ENCODE measurements at regions not wholly inside any gene's neighbourhood (a gene's known extent, or its start where the extent isn't known, plus 50 kb on each side); places are given as distances from the start of the nearest gene placed in this dataset.

DNA sequence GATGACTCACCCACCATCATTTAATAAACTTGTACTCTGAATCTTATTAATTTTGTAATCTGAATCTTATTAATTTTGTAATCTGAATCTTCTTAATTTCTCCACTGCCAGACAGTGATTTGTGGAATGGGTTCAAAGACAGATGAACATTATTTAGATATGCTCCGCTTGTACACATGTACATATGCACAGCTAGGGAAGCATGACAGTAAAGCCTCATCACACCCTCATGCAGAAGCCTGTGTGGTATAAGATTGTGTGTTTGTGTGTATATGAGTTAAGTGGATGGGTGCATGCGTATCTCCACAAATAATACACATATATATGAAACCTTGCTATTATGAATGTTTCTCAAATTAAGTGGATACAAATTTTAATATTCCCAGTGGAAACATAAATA lies 318.5 kb upstream of the SFRP2 start:
- DNase-seq (ENCODE audit: insufficient read length, low spot score) (no peak), FAIRE-seq (no peak)

DNA sequence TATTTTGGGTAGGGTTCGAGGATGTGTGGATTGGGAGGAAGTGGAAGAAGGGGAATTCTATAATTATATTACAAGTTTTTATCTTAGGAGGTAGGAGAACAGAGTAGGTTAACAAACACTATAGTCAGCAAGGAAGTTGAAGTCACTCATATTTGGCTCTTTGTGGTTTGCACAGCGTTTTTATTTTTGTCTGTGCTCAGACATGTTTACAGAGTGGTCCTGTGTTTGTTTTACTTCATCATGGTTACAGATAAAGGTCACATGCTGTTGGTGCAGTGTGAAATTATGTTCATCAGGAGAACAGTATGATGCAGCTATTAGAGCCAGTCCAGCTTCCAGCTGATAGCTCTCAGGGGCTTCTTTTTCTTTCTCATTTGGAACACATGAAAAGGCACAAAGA lies 299.9 kb upstream of the SFRP2 start:
- no peak for DNase-seq (ENCODE audit: insufficient read length, low spot score)

DNA sequence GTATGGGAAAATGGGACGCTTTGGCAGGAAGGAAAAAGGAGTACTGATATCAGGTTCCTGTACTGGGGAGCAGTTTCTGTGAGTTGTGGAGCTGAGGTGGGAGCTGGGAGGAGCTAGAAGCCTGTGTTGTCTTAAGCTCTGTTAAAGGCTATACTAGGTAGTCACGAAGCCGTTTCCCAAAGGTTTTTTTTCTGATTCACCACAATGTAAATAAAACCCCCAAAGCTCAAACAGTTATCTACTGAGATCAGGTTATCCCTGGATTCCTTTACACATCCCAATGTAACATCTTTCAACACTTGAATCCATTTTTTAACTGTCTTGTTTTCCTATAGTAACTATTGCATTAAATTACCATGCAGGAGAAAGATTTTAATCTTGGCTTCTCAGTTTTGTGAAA lies 297.4 kb upstream of the SFRP2 start:
- FAIRE-seq (no peak), DNase-seq (ENCODE audit: insufficient read length, low spot score) (no peak)

More for the DNA sequence above, 299.9 kb upstream of the SFRP2 start:
- FAIRE-seq, result no peak

DNA sequence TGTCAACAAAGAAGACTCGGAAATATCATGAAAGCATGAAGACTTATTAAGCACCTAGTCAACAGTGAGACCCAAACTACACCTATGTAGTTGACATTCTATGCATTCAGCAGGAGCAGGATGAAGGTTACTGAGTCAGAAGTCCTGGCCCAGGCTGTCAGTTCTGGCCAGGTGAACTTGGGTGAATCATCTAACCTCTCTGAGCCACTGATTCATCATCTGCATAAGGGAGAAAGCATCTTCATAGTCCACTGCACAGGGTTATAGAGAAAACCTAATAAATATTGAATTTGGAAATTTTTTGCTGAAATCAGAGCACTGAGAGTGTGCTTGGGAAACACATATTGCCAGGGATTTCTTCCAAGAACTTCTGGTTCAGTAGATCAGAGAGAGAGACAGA lies 296.0 kb upstream of the SFRP2 start:
- DNase-seq (ENCODE audit: insufficient read length, low spot score), result no peak
- no peak for FAIRE-seq

DNA sequence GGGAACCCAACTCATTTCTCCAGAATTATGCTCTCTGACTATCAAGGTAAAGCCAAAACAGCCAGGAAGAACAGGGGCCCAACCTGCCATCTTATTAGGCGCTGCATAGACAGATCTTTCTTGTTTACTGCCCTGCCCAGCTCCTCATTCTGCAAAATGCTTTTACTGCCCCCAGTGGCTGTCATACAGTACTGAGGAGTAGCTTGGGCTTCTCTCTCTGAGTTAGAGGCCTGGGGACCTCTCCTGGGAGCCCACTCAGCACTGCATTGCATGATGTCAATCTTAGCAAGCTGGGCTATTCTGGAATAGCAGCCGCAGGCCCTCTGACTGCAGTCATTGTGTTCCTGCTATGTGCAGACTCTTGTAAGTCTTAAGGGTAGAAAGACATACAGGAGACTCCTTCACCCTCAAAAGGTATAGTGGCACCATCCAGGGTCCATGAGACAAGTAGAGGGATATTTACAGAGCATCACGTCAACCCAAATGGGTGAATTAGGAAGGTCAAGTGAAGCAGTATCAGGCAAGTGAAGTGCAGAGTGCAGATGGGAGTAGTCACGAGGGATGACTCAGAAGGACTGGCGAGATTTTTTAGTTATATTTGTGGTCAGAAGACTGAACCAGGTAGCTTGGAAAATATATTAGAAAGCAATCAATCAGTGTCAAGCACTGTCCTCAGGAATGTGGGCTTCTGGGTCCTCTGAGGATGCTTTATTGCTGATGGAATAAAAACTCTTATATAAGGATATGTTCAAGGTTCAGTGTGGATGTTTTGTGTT lies 294.1 kb upstream of the SFRP2 start:
- FAIRE-seq (no peak), DNase-seq (ENCODE audit: insufficient read length, low spot score) (no peak)

DNA sequence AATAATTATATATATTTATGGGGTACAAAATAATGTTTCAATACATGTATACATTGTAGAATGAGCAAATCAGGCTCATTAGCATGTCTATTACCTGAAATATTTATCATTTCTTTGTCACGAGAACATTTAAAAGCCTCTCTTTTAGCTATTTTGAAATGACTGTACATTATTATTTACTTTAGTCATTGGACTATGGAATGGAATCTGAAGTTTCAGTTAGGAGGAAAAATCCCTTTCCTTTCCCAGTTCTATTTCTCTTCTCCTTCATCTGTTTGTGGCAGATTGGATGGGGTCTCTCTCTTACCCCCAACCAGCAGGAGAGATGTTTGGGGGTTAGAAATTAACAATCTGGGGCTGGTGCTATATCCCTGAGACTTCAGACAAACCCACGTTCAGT lies 292.5 kb upstream of the SFRP2 start:
- FAIRE-seq, result no peak
- DNase-seq (ENCODE audit: insufficient read length, low spot score), result no peak

DNA sequence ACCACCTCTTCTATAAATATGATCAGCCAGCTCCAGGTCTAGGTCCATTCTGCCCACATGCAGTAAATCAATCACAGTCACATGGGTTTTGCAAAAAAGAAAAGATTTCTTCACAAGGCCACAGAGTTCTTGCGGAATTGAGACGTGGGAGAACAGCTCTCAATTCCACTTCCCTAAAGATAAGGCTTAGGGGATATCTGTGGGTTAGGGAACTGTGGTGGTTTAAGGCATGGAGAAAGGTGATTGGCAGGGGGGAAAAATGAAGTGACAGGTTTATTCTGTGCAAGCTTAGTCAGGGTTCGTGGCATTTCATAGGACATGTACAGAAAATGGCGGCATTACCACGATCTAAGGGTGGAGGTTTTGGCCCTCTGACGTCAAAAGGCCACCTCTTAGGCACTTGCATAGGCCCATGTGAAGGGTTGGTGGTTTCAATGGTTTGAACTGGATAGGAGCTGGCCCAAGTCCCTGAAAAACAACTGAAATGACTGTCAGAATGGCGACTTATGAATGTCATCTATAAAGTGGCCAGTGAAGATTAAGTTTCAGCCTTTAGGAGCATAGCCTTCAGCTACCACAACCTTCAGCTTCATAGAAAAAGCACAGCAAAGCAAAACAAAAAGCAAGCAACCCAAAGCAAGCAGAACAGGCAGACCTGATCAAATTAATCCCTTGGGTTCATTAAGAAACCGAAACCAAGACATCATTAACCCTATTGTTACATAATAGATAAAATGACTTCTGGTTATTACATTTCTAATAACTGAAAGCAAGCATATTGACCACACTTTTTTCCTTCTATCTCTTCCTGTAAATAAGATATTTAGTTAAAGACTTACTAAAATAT lies 289.8 kb upstream of the SFRP2 start:
- FAIRE-seq (no peak), DNase-seq (ENCODE audit: insufficient read length, low spot score) (no peak)

DNA sequence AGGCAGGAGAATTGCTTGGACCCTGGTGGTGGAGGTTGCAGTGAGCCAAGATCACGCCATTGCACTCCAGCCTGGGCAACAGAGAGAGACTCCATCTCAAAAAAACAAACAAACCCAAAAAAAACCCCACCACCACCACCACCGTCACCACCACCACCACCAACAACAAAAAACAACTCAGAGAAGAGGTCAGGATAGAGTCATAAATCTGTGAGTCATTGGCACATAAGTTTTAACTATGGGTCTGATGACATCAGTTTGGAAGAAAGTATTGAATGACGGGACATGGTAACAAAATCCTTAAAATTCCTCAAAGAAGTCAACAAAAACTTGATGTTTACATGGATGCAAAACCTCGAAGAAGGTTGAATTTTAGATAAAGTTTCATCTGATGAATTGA lies 288.0 kb upstream of the SFRP2 start:
- FAIRE-seq, result no peak
- no peak for DNase-seq (ENCODE audit: insufficient read length, low spot score)

DNA sequence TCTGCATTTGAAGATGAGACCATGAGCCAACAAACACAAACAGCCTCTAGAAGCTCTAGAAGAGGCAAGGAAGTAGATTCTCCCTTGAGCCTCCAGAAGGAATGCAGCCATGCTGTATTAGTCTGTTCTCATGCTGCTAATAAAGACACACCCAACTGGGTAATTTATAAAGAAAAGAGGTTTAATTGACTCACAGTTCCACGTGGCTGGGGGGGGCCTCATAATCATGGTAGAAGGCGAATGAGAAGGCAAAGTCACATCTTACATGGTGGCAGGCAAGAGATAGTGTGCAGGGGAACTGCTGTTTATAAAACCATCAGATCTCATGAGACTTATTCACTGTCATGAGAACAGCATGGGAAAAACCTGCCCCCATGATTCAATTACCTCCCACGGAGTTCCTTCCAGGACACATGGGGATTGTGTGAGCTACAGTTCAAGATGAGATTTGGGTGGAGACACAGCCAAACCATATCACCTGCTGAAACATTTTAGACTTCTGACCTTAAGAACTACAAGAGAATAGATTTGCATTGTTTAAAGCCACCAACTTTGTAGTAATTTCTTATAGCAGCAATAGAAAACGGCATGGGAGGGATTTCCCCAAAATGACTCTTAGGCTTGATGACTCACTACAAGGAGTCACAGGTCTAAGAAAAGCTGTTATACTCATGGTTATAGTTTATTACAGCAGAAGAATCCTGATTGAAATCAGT lies 284.4 kb upstream of the SFRP2 start:
- no peak for FAIRE-seq
- no peak for DNase-seq (ENCODE audit: insufficient read length, low spot score)

DNA sequence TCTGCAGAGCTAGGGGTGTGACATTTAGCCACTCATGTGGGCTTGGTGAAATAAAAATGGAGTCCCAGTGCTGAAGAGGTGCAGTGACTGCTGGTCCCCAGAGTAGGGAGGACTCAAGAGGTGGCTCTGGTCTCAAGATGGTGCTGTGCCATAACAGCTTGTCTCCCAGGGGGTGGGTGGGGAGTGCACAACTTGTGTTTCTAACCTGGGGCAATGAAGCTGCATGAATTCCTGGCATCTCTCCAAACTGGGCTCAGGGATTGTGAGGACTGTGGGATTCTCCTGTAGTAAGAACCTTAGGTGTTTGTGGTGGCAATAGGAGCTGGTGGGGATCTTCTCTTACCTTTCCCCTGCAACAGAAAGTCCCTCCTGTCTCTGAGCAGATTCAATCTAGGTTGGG lies 278.9 kb upstream of the SFRP2 start:
- FAIRE-seq (no peak), DNase-seq (ENCODE audit: insufficient read length, low spot score) (no peak)

DNA sequence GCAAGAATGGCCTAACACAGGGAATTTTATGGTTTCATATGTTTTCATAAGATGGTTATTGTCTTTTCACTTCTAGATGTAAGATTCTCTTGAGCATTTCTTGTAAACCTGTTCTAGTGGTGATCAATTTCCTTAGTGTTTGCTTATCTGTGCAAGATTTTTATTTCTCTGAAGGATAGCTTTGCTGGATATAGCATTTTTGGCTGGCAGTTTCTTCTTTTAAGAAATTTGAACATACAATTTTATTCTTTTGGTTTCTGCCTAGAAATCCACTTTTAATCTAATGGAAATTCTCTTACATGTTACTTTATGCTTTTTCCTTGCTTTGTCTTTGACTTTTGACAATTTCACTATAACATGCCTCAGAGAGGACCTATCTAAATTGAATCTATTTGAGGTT lies 276.5 kb upstream of the SFRP2 start:
- DNase-seq (ENCODE audit: insufficient read length, low spot score), result no peak
- no peak for FAIRE-seq

DNA sequence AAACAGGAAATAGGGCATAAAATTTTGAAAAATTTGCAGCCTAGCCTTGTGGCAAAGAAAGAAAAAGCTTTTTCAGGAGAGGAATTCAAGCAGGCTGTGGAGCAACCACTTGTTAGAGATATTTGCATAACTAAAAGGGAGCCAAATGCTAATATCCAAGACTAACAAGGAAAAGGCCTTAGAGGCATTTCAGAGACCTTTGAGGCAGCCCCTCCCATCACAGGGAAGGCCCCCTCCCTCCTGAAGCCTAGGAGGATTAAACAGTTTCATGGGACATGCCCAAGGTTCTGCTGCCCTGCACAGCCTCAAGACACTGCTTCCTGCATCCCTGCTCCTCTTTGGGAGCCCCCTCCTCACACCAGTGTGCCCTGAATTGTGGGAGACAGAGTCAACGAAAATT lies 275.4 kb upstream of the SFRP2 start:
- no peak for DNase-seq (ENCODE audit: insufficient read length, low spot score)
- FAIRE-seq, result no peak

DNA sequence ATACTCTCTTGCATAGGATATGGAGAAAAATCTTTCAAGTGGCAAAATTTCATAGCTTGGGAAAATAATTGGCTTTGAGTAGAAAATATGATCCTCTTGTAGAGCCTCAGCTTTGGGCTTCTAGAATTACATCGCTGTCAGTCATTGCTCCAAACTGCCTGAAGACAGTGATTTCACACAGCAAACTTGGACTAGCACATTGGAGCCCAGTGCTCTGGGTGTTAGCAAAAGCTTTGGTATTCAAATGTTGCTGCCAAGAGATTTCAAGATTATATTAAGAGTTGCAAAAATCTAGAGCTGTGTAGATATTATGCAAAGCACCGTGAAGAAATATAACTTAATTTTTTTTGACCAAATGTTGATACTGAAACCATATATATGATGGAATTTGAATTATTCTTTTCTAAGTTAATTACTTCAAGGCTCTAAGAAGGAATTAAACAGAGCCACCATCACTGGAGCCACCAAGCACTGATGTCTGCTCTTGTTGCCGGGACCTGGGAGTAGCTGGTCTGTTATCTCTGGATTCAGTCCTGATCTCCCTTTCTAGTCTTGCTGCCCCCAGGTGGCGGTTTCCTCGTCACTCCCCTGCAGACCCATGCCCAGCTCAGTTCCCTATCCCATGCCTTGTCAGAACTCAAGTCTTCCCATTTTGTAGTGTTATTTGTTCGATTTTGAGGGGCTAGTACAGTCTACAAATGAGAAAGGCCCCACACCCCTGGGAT lies 260.7 kb upstream of the SFRP2 start:
- no peak for FAIRE-seq
- no peak for DNase-seq (ENCODE audit: insufficient read length, low spot score)

DNA sequence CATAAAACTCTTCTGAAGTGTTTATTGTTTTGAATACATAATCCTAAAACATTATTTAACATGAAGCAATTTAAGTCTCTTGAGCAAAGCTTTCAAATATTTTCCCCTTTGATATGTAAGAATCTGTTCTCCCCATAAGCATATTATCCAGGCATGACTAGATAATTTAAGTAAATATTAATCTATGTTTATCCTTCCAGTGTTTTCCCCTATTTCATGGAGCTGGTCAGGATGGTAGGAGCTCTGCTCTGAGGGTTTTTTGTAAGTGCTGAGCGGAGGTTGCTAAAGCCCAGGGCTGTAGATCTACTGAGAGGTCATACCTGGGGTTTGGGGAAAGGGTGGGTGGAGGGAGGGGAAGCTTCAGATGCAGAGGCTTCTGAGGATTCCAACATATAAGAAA lies 258.9 kb upstream of the SFRP2 start:
- FAIRE-seq (no peak), DNase-seq (ENCODE audit: insufficient read length, low spot score) (no peak)

DNA sequence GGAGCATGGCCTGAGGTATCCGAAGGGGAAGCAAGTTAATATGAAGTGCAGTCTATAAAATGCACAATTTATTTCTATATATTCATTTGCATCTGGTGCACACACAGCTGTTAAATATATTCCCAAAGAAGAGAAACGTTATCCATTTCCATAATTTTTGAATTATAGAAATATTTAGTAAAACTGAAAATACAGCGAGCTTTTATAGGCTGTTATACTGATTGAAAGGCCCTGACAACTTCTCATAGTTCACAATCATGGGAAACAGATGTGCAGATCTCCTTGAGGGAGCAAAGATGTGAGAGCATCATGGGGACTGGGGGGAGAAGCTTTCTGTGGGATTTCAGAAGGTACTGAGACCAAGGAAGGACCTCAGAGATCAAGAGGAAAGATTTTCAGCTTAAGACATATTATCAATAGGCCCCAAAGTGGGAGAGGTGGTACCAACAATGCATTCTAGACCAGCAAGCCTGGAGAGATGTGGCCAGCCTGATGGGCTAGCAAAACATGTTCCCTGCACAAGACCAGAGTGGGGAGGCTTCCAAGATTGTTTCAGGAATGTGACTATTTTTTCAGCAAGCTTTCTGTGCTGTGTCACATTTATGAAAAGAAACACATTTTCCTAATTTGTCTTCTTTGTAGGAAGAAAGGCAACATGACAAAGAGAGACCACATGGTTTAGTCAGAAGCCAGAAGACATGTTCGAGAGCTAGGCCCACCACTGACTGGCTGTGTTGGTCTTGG lies 256.0 kb upstream of the SFRP2 start:
- DNase-seq (ENCODE audit: insufficient read length, low spot score), result no peak
- no peak for FAIRE-seq

DNA sequence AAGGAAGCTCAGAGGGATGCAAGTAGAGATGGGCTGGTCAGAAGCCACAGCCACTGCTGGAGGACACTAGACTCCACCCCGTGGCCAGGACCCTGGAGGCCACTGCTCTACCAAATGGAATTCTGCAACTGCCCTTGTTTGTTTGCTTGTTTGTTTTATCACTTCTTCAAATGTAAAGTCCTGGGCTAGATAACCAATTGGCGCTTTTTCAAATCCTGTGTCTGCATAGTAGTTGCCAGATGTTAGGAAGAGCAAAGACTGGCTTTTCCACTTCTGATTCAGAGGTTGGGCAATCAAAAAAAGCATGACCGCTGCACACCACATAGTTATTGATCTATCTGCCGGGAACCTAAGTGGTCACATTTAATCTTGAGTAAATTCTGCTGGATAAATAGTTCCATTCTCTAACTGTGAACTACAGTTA lies 255.2 kb upstream of the SFRP2 start:
- FAIRE-seq (no peak), DNase-seq (ENCODE audit: insufficient read length, low spot score) (no peak)

DNA sequence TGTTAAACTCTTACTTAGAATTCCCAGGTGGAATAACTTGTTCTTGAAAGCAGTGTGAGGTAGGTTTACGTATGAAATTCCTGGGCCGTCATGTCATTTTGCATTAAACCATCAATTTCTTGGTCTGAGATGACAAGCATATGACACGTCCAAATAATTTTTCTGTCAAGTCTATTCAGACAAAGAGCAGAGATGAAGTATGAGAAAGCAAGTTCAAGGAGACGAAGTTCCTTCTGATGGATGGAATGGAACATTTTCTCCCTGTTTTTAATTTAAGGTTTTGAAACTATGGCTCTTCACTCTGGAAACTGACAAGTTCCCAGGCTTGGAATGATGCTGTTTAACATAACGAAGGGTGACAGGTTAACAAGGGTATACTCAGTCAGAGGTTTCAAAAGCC lies 252.8 kb upstream of the SFRP2 start:
- FAIRE-seq, result no peak
- no peak for DNase-seq (ENCODE audit: insufficient read length, low spot score)

DNA sequence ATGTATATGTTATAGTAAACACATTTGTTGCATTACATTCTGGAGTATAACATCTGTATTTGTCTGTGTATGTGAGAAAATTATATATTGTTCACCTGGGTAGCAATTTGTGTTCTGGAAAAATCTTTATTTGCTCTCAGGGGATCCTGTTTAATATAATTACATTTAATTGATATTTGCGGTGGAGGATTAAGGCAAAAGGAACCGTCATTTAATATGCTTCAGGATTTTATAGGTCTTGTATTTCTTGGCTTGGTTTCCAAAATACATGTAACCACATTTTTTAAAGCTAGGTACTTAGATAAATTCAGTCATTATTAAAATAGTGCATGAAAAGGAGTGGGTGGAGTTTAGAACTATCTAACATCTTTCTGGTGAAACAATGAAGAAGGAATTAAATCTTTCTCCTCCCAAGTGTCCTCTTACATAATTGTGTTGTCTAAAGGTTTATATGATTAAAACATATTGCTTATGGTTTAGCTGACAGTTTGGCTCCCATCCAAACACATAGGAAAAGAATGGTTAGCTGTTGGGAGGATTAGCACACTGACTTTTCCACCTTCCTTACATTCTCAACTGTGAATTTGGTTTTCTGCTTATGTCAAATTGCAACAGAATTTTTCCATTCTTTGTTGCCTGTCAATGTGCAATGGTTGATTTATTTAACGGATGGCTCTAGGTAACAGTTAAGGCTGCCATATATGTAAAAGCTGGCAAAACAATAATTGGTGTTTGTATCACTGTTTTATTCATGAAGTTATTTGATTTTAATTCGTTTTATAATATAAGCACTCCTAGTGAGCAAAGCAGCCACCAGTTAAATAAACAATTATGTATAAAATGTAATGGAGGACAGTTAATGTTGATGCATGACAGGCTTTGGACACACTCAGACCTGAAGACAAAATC lies 250.8 kb upstream of the SFRP2 start:
- FAIRE-seq (no peak), DNase-seq (ENCODE audit: insufficient read length, low spot score) (no peak)

DNA sequence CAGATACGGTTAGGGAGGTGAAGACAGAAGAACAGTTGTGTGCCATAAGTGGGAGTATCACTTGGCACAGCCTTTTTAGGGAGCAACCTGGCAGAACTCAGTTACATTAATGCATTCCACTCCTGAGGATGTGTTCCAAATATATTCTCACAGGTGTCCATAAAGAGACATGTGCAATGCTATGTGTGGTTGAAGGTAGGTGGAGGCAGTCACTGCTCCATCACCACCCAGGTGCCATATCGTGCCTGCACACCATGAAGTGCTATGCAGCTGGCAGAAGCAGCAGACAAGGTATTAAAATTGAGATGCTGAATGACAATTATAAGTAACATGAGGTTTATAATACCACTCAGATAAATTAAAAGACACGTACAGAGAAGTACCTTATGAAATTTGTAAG lies 248.0 kb upstream of the SFRP2 start:
- FAIRE-seq, result no peak
- DNase-seq (ENCODE audit: insufficient read length, low spot score), result no peak

Measured in HTR-8/SVneo (cell line).